ENCODE measurements at regions not wholly inside any gene's neighbourhood (a gene's known extent, or its start where the extent isn't known, plus 50 kb on each side); places are given as distances from the start of the nearest gene placed in this dataset.
"Not testable (repeated sequence)": the region's sequence is repeated elsewhere in the genome, so short reads cannot be mapped to it uniquely, and the experiment has no call there.

DNA sequence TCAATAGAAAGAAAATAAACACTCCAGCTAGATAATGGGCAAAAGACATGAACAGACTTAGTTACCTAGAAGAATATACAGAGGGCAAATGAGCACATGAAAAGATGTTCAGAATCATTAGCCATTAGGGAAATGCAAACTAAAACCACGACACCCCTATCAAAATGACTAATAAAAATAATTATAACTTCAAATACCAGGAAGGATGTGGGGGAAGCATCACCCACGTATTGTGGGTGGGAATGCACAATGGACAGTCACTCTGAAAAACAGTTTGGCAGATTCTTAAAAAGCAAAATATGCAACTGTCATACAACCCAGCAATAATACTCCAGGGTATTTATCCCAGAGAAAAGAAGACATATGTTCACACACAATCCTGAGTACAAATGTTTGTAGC, 92.6 kb downstream of the DLL1 start:
- Histone ChIP-seq H3K9me3 (ENCODE audit: severe bottlenecking) (peaks cover 2% of the 10 kb centered on the region), H3K27me3 (ENCODE audit: insufficient read depth, low read depth, severe bottlenecking) (no peaks in the 10 kb centered on the region), H3K36me3 (no peaks in the 10 kb centered on the region), H3K4me3 (ENCODE audit: low read depth, low read length) (no peak overlapping the region), H3K27ac (no peak overlapping the region)
- no peak for DNase-seq
- no peak for TF ChIP-seq CTCF (IDR thresholded peaks at IDR 0.05; ENCODE audit: low read depth, low read length)

DNA sequence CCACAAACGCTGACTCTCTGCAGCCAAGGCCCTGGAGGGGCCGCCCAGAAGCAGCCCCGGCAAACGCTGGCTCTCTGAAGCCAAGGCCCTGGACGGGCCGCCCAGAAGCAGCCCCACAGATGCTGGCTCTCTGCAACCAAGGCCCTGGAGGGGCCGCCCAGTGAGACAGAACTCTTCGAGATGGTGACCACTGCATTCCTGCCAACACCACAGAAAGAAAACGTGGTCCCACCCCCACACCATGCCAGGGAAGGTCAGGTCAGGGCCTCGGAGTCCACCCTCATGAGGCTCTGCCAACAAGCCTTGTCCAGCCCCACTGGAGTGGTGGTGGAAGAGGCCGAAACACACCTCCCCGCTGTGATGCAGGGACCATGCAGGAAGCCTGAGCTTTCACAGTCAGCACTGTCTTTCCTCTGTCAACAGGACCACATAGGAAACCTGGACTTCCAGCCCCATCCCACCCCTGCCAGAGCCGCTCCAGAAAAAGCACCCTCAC, 97.5 kb downstream of the DLL1 start:
- no peak for DNase-seq
- no peaks in the 10 kb centered on the region for H3K27me3 ChIP-seq (ENCODE audit: insufficient read depth, low read depth, severe bottlenecking)
- peaks cover 2% of the 10 kb centered on the region for H3K9me3 ChIP-seq (ENCODE audit: severe bottlenecking)
- H3K4me3 ChIP-seq (ENCODE audit: low read depth, low read length): no peak overlapping the region
- no peaks in the 10 kb centered on the region for H3K36me3 ChIP-seq
- no peak overlapping the region for H3K27ac ChIP-seq
- no peak for TF ChIP-seq CTCF (IDR thresholded peaks at IDR 0.05; ENCODE audit: low read depth, low read length)

DNA sequence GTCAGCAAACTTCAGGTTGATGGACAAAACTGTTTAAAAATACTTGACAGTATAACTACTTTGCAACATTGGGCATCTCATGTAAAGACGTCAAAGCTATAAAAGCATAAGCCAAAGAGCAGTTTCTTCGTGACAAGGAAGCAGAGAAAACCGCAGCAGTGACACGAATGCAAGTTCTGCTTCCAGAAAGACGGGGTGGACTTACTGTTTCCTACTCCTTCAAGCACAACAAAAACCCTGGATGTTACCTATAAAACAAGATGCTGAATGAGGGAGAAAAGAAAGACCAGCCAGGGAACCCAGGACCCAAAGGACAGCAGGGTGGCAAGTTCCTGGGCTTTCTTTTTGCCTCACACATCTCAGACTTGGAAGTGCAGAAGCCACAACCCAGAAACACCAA, 98.0 kb downstream of the DLL1 start:
- Histone ChIP-seq H3K9me3 (ENCODE audit: severe bottlenecking) (peaks cover 2% of the 10 kb centered on the region), H3K27ac (no peak overlapping the region), H3K36me3 (no peaks in the 10 kb centered on the region), H3K4me3 (ENCODE audit: low read depth, low read length) (no peak overlapping the region), H3K27me3 (ENCODE audit: insufficient read depth, low read depth, severe bottlenecking) (no peaks in the 10 kb centered on the region)
- DNase-seq: no peak
- TF ChIP-seq CTCF (IDR thresholded peaks at IDR 0.05; ENCODE audit: low read depth, low read length): no peak

DNA sequence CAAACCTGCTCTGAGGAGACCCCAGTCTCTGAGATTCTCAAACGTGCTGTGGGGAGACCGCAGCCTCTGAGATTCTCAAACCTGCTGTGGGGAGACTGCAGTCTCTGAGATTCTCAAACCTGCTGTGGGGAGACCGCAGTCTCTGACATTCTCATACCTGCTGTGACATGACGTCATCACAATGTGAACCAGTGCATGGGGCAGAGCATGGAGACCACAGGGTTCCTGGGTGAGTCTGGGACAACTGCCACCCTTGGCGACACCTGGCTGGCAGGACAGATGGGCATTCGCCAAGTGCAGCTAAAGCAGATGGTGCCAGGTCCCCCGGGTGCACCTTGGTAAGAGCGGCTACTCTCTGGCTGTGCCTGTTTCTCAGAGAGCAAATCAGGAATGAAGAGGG, 98.8 kb downstream of the DLL1 start:
- not testable (repeated sequence) for H3K4me3 ChIP-seq (ENCODE audit: low read depth, low read length); H3K27ac ChIP-seq; H3K36me3 ChIP-seq; H3K27me3 ChIP-seq (ENCODE audit: insufficient read depth, low read depth, severe bottlenecking); DNase-seq; H3K9me3 ChIP-seq (ENCODE audit: severe bottlenecking)

DNA sequence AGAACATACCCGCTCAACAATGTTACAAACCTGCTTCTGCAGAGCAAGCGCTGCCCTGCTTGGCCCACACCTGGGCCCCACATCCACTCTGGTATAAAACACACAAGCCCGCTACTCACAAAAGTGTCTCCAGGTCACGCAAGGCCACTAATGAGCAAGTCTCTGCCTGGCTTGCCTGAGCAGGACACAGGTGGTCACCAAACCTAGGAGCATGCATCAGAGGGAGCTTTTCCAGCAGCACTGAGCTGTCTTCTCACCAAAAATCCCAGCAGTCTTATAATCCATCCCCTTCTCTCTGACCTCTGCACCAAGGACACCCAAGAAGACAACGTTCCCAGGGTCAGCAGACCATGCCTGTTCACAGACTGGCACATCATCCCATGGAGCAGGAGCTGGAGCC, 100.8 kb downstream of the DLL1 start:
- H3K27ac ChIP-seq: no peak overlapping the region
- no peaks in the 10 kb centered on the region for H3K9me3 ChIP-seq (ENCODE audit: severe bottlenecking)
- TF ChIP-seq CTCF (IDR thresholded peaks at IDR 0.05; ENCODE audit: low read depth, low read length): no peak
- DNase-seq: no peak
- no peaks in the 10 kb centered on the region for H3K27me3 ChIP-seq (ENCODE audit: insufficient read depth, low read depth, severe bottlenecking)
- no peaks in the 10 kb centered on the region for H3K36me3 ChIP-seq
- H3K4me3 ChIP-seq (ENCODE audit: low read depth, low read length): no peak overlapping the region

- no peak overlapping the region for H3K4me3 ChIP-seq (ENCODE audit: low read depth, low read length)
- H3K36me3 ChIP-seq: no peaks in the 10 kb centered on the region
- no peak overlapping the region for H3K27ac ChIP-seq
- H3K27me3 ChIP-seq (ENCODE audit: insufficient read depth, low read depth, severe bottlenecking): no peaks in the 10 kb centered on the region
- no peak for DNase-seq
- no peaks in the 10 kb centered on the region for H3K9me3 ChIP-seq (ENCODE audit: severe bottlenecking)
- TF ChIP-seq CTCF (IDR thresholded peaks at IDR 0.05; ENCODE audit: low read depth, low read length): no peak
These were observed 101.6 kb downstream of the DLL1 start for GRCh38 chr6:170189236-170189635.
